PC-9 (cell line): ENCODE measurements at regions not wholly inside any gene's neighbourhood (a gene's known extent, or its start where the extent isn't known, plus 50 kb on each side); places are given as distances from the start of the nearest gene placed in this dataset.

Experiments used
- CTCF ChIP-seq: fragments of 200-600 bp; sonication (generic); conservative IDR thresholded peaks from 2 replicates; pipeline ENCODE4 v1.6.1; 2017; ENCODE audit warnings: mixed run types, antibody characterized with exemption, mild to moderate bottlenecking, moderate library complexity
- EZH2 ChIP-seq: fragments of 200-600 bp; sonication (generic); IDR thresholded peaks from 2 replicates; pipeline ENCODE4 v1.8.0; 2017; ENCODE audit warnings: antibody characterized with exemption, low read depth

GRCh38 chr6:5930968-5931367 lies 75.8 kb downstream of the NRN1 start:
- no peak for TF ChIP-seq CTCF
- no peak for TF ChIP-seq EZH2
